HG03354 (cell line): ENCODE measurements at regions not wholly inside any gene's neighbourhood (a gene's known extent, or its start where the extent isn't known, plus 50 kb on each side); places are given as distances from the start of the nearest gene placed in this dataset.
"Not testable (repeated sequence)": the region's sequence is repeated elsewhere in the genome, so short reads cannot be mapped to it uniquely, and the experiment has no call there.

Experiments
- ATAC-seq: cut with Tn5 transposase; IDR thresholded peaks from one replicate; pipeline ENCODE4 v1.9.1; 2021; ENCODE audit warnings: mild to moderate bottlenecking; ENCODE audit not compliant: unreplicated experiment, poor library complexity, severe bottlenecking

DNA sequence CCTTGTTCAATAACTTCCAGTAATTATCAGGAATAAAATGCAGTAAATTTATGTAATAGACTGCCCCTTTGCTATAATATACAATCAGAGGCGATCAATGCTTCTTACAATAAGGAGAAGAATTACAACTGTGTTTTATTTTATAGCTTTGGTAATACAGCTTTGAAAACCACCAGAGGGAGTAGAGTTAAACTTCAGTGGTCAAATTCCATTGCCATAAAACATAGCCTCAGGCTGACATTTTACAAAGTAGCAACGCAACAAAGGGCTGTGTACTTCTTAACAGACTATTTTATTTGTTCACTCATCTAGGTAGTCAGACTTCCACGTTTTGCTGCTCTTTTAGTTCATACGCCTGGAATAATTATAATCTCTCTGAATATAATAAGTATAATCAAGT is 58.5 kb downstream of the TEX13C start:
- no peak for ATAC-seq

DNA sequence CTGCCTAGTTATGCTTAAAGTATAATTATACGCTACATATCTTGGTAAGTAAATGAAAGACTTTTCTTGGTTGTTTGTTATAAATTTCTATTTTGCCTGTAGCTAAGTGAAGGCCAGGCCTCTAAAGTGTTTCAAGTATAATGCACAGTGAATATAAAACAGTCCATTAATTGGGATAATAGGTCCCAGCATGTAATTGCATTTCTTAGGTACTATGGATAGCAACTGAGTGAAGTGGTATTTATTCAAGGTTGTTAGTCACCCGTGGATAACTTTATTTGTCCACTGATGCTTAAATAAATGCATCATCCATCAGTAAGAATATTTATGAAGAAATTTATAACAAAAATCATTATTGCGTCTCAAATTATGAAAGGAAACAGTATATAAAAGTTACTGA is 59.1 kb downstream of the TEX13C start:
- no peak for ATAC-seq

DNA sequence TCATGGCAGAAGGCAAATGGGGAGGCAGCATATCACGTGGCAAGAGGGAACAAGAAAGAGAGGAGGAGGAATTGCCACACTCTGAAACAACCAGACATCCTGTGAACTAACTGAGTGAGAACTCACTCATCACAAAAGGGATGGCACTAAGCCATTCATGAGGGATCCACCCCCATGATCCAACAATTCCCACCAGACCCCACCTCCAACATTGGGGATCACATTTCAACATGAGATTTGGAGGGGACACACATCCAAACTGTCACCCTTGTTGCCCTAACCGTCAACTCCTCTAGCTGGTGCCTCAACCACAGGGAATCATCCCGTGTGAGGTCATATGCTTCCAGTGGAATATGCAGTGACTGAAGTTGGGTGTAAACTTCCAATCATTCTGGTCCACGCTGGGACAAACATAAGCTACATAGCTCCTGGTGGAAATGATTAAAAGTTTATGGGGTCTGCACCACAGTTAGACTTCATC is 62.5 kb downstream of the TEX13C start:
- ATAC-seq, result no peak

DNA sequence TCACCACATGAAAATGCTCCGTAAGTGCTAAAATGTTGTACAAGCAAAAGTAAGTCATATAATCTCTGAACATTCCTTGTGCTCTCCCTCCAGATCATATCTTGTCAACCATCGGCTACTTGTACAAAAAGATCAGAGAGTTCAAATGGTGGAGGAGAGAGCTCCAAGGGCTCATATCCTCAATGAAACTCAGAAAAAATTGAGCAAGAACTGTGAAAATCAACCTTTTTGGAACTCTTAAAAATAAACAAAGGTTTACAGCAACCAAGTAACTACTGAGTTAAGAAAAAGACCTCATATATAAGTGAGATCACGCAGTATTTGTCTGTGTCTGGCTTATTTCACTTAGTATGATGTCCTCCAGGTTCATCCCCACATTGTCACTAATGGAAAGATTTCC is 63.2 kb downstream of the TEX13C start:
- no peak for ATAC-seq

DNA sequence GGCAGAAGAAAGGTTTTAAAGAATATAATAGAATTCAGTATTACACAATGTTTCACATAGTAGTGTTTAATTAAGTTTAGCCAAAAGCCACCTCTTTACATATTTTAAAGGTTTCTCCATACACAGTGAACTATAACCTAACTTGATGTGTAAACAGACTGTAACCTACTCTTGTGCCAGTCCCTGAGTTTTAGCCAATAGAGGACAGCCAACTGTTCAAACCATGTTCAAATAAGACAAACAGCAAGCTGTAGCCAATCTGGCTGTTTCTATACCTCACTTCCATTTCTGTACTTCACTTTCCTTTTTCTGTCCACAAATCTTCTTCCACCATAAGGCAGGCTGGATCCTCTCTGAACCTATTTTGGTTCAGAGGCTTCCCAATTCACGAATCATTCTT is 65.2 kb downstream of the TEX13C start:
- no peak for ATAC-seq

DNA sequence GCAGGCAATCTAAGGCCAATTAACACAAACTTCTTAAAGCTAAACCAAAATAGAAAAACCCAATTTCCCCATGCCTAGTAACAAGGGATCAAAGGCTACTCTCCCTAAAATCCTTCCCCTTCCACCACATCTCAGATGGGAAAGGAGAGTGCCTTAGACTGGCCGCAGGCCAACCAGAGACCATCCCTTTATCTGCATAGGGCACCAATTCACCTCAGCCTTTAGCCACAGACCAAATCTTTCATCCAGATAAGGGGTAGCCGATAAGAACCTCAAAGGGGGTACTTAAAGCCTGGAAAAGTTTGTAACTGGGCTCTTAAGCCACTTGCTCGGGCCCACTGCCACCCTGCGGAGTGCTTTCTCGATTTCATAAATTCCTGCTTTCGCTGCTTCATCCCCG is 68.3 kb downstream of the TEX13C start:
- no peak for ATAC-seq

DNA sequence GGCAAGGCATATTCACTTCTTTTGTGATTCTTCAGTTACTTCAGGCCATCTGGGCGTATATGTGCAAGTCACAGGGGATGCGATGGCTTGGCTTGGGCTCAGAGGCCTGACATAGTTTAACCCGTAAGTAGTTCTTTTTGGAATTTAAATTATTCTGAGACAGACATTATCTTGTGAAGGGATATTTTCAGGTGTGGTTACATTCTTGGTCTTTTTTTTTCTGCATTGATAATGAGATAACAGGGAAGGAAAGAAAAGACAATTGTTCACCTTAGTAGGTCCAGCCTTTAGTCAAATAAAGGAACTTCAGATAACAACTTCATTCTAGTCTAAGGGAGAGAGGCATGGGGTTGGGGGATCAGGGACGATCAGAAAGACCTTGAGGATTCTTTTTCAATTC is 74.8 kb downstream of the TEX13C start:
- ATAC-seq, result no peak

DNA sequence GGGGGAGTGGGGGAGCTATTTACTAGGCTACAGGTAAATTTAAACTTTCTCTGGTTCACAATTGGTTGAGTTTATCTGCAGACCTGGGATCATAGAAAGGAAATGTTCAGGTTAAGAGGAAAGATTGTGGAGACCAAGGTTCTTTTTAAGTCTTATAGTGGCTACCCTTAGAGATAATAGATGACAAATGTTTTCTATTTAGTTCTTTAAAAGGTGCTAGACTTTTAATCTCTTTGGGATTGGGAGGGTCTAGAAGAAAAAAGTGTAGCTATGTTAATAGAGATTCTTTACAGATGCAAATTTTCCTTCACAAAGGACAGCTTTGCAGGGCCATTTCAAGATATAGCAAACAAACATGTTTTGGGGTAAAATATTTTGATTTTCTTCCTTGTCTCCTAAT is 76.0 kb downstream of the TEX13C start:
- no peak for ATAC-seq

DNA sequence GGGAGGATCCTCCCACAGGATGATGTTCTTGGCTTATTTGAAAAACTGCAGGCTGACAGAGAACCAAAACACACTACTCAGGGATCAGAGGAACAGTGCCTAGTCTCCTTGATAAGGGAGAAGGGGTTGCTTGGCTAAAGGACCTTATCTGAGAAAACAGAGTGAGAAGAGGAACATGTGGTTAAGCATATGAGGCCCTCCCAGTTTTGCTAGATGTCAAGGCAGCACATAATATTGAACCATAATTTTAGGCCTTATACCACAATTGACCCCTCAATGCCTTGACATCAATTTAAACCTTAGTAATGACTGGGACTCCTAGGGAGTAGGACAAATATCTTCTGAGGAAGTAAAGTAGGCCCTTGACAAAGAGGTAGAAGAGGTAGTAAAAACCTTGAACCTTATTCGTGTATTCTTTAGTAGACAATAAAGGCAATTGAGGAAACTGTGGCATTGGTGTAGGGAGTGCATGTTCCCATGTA is 79.3 kb downstream of the TEX13C start:
- ATAC-seq, result no peak

DNA sequence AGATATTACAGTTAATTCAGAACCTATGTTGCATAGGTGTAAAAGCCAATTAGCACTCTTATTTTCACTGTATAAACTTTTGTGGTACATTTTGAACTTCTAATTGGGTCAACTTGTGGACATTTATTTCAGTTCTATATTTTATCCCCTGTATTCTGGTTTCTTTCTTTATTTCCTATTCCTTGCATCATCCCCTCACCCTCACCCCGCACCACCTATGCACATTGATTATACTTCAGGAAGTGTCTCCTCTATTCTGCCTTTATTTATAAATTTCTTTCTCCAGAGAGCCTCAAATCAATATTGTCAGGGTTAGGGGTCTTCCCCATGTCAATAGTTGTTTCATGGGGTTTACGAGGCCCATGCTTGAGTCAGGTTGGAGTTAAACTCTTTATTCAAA is 83.1 kb downstream of the TEX13C start:
- ATAC-seq, result no peak

DNA sequence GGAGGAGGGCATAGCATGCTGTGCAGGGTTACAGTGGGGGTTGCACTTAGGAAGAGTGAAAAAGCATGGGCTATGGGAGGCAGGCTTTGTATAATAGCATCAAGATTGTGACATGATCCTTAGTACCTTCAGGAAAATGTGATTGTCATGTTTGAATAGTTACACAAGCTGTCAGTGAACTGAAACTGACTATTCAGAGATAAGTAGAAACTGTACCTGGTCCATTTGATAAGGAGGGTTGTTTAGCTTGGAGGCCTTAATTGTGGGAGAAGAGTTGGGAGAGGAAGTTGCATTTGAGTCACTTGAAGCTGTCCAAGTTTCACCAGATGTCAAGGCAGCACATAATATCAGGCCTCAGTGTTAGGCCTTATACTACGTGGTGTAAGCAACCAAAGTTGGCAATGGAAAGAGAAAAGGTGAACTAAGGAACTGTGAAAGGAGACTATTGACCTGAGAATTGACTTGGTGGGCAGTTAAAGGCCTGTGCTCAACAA is 85.0 kb downstream of the TEX13C start:
- peak; percentile 53 for ATAC-seq

DNA sequence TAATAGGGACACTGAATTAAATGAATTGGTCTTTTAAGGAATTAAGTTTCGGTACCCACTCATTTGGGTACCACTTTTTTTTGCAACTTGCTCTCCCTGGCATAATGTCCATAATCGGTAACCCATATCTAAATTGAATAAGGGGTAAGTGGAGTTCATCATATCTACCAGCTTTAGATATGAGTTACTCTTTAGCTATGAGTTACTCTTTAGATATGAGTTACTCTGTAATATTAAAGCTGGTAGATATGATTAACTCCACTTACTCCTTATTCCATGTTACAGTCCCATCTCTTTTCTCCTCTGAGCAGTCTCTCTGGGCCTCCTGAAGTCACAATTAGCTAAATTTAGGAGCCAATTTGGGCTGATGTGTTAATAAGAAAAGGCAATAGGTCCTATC is 85.7 kb downstream of the TEX13C start:
- ATAC-seq, result peak; percentile 87

DNA sequence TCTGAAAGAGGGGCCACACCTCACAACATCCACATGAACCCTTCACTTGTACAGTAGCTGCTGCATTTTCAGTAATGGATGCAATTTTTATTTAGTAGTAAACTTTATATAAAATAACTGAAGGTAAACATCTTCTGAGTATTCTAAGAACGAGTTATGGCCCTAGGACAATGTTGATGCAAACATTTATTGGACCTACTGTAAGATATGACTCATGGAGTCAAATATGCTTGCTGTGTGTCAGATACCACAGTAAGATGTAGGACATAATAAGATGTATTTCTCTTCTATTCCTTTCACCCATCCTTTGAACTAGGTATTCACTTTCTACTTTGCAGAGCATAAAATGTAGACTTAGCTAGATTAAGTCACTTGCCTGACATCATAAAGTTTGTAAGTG is 87.6 kb downstream of the TEX13C start:
- no peak for ATAC-seq

DNA sequence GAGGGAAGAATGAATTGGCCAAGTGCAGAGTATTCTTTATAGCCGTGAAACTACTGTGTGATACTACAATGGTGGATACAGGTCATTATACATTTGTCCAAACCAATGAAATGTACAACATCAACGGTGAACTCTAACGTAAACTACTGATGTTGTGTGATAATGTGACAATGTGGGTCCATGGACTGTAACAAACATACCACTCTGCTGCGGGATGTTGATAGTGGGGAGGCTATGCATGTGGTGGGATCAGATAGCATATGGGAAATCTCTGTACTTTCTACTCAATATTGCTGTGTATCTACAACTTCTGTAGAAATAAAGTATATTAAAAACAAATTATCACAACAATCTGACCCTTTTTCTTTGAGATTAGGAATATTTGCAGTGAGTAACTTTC is 101.1 kb downstream of the TEX13C start:
- ATAC-seq, result no peak

DNA sequence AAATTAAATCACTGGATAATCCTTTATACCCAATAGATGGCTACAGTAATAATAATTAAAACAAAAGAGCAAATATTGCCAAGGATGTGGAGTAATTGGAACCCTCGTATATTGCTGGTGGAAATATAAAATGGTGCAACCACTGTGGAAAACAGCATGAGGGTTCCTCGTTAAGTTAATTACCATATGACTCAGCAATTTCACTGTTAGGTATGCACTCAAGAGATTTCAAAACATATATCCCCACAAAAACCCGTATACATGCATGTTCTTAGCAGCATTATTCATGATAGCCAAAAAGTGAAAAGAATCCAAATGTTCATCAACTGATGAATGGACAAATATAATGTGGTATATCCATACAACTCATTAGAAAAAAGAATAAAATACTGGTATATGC is 103.3 kb downstream of the TEX13C start:
- ATAC-seq, result no peak

DNA sequence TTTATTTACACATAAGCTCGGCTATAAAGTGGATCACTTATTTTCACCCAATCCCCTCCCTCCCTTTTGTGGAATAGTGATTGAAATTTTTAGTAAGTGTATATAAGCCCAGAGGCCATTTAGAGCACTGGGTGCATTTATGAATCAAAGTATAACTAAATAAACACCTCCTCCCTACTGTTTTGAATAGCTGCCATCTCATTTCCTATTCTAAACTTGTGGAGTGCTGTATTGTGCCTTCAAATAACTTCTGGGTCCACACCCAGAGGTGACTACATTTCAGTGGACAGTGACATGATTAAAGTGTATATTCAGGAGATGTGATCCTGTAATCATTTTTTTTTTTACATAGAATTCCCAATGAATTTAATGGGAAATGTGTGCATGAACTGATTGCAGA is 104.9 kb downstream of the TEX13C start:
- ATAC-seq, result no peak

DNA sequence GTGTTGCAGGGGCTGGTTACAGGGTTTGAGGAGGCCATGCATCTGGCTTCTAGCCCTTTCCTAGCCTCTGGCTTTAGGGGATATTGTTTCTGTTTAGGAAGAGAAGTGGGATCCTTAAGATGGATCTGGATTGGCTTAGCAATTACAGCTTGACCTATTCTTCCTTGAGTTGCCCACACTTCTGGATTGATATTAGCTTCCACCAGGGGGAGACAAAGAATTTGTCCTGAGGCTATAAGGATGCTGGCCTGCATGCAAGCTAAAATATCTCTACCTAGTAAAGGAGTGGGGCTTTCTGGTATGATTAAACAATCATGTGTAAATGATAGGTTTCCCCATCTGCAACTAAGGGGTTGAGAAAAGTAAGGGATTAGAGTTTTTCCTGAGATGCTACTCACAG is 117.2 kb downstream of the TEX13C start:
- no peak for ATAC-seq

DNA sequence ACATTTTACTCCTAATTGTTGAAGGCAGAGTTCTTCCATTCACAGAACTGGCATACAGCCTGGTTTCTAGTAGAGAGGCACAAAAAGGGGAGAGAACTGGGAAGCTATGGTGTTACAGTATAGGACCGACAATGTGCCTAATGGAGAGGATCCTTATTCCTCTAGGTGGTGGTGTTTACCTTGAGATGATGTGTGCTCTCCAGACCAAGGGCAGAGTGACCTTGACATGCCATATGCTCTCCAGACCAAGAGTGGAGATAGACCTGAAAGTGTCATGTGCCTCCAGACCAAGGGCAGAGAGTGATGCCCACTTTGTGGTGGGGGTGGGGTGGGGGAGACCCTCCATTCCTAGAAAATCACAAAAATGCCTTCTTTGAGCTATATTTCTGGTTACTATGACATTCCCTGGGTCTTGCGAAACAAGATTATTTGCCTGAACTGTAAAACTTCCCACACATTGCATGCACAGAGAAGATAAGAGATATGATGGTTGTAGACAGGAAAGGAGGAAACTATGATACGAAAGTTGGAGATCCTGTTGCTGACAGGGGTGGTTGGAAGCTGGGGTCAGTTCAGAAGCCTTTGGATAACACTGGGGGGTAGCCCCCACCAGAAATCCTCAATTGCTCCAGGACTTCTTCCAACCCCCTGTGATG is 119.7 kb downstream of the TEX13C start:
- no peak for ATAC-seq

DNA sequence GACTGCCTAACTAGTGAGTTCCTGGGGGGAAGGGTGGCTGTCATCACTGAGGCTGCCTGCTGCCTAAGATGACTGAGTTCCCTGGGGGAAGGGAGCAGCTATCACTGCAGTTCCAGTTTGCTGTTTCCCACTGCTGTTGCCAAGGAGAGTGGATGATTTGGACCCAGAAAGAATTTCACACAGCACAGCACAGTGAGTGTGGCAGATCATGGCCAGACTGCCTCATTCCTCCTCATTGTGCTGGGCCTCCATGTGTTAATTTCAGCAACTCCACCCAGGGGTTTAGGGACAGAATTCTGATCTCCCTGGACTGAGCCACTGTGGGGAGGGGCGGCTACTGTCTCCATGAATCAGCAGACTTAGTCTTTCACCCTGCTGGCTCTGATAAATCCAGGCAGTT is 125.0 kb downstream of the TEX13C start:
- no peak for ATAC-seq

DNA sequence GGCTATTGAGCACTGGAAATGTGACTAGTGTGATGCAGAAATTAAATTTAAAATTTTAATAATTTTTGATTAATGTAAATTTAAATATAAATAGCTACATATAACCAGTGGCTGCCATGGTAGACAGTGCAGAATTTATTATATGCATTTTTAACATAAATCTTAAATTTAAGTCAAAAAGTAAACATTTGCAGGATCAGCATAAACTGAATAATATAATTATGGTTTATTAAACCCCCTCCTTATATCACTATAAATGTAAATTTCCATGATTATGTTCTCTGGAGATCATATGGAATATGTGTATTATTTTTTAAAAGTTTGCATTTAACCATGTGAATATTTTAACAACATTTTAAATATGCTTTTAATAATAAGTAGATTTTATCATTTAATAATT is 155.8 kb downstream of the TEX13C start:
- ATAC-seq, result no peak

DNA sequence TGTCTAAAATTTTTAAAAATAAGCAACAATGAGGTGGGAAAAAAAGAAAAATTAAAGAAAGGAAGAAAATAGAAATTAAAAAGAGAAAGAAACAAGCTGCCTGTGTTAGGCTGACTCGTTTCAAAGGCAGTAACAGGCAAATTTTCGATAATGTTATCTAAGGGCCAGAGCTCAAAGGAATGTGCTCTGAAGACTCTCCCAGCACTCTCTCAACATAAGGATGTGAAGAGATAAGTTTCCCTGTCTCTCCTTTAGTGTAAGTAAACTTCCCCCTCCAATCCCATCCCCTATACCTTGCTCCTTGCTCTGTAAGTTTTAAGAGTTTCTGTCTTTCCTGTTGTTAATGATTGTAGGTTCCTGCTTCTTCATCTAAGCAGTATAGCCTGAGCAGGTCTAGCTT is 172.8 kb downstream of the TEX13C start:
- ATAC-seq, result no peak

DNA sequence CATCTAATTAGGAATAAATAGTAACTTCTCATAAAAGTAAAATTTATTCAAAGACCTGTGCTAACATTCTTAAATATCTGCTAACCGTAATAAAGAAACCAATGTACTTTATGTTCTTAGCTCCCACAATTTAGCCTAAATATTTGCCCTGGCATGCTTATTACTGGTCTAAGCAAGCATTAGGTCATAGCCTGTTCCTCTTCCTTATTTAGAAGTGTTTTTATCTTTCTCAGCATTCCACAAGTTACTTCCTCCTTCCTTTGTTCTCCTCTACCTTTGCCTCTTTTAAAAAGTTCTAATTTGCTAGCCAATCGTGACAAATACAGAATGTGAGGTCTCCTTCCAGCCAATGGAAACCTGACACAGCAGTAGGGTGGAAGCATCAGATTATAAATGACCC is 173.3 kb downstream of the TEX13C start:
- not testable (repeated sequence) for ATAC-seq
